NCI-H2171 (cell line): ENCODE measurements at regions not wholly inside any gene's neighbourhood (a gene's known extent, or its start where the extent isn't known, plus 50 kb on each side); places are given as distances from the start of the nearest gene placed in this dataset.

Experiments
- DNase-seq: peaks from one replicate; lab custom pipeline; 2025; lab: John Stamatoyannopoulos, UW

DNA sequence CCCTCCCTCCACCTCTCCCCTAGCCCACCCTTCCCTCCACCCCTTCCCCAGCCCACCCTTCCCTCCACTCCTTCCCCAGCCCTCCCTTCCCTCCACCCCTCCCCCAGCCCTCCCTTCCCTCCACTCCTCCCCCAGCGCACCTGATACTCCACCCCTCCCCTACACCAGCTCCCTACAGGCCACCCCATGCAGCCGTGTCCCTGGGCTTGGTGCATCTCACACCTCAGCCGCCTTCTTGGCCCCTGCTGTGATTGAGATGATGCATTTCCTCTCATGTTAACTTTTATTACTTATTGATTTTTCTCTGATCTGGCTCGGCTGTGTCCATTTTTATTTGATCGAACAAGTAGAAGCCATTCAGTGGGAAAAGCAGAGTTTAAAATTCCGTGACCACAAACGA lies 243.8 kb downstream of the MATN1 start:
- no peak for DNase-seq

DNA sequence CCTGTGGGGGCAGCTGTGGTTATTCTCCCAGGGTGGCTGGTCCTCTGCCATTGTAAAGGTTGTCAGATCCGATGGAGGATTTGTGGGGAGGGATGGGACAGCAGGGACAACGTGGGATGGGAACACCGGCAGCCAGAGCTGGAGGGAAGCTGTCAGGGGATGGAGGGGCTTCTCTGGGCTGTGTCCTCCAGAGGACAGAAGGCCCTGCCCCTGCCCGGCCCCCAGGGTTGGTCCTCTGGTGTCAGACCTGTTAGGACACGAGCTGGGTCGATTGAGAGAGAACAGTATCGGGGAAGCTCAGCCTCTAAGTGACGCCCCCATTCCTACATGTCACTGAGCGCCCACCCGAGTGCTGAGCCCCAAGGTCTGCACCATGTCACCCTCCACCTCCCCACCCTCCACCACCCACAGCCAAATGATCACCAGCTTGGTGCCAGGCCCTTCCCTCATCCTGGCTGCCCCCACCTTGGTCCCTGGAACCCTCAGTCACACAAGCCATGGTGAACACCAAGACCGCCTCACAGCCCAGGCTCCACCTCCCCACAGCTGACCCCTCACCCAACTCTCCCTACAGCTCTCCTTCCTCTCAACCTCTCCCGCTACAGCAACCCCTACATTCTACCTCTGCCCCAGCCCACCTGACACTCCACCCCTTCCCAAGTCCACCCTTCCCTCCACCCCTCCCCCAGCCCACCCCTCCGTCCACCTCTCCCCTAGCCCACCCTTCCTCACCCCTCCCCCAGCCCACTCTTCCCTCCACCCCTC lies 244.4 kb downstream of the MATN1 start:
- no peak for DNase-seq

DNA sequence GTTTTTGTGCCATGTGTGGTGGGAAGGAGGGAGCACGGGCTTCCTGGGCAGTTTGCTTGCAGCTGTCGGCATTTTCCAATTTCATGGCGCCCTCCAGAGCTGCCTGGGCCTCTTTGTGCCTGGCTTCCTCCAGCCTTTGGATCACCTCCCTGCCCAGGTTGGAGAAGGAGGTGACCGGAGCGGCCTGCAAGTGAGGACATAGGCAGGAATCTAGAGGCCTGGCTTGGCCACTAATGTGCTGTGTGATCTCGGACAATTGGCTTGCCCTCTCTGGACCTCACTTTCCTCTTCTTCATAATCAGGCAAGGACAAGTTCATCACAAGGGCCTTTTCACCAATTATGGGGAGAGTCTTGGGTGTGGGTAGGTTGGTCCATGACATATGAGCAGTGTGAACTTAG lies 245.1 kb downstream of the MATN1 start:
- DNase-seq = no peak

DNA sequence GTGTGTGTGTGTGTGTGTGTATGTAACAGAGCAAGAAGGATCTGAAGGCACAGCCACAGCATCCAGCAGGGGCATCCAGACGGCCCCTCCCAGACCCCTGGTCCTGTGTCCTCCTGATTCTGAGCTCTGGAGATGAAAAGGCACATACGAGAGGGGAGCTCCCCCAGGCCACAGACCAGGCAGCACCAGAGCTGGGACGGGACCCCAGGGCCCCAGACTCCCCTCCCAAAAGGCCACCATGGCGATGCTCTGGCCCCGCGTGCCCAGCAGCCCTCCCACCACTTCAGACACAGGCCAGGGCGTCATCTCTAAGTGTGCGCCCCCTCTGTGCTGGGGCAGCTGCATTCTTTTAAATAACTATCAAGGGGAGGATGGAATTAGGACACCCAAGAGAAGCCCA lies 245.8 kb downstream of the MATN1 start:
- no peak for DNase-seq

DNA sequence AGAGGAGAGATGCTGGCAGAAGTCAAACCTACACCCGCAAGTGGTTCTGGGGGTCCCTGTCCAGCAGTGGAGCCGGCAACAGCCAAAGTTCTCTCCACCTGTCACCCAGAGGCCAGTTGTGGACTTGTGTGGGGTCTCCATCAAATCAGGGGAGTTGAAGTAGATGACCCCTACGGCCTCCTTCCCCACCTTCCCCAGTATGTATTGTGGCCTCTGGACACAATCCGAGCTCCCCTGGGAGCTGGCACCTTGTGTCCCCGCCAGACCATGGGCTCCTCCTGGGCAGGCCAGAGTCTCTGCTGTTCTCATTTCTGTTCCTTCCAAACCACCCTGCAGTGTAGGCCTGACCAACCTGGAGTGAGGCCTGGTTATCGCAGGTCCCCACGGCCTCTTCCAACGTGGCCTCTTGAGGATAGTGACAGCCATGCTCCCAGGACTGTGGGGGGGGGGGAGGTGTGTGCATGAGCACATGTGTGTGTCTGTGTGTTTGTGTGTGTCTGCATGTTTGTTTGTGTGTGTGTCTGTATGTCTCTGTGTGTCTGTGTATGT lies 246.4 kb downstream of the MATN1 start:
- DNase-seq = no peak

DNA sequence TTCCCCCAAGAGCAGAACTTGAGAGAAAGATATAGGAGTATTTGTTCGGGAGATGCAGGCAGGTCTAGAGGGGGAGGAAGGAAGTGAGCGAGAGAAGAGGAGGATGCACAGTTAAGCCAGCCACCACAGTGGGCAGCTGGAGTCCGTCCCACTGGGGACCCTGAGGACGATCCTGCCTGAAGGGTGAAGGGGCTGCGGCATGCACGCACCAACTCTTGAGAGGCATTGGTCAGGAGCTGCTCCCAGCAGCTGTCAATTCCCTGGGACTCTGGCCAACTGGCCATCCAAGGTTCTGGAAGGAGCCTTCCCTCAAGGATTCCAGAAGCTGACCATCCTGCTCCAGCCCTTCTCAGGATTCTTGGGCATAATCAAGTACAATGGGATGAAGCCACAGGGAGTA lies 246.9 kb downstream of the MATN1 start:
- no peak for DNase-seq

DNA sequence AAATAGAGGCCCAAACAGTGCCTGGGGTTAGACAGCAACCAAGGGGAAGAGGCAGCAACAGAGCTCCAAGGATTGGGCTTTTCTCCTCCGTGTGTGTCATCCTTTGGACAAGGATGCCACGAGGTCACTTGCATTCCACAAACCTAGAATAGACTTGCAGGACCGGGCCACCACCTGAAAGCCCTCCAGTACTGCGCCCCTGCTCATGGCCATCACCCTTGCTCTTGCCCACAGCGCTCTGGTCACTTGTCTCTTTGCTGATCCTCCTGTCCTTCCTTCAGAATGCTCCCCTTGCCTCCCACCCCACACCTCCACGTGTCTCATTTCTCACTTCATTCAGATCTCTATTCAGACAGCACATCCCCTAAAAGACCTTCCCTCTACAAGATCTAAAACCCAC lies 247.4 kb downstream of the MATN1 start:
- no peak for DNase-seq

DNA sequence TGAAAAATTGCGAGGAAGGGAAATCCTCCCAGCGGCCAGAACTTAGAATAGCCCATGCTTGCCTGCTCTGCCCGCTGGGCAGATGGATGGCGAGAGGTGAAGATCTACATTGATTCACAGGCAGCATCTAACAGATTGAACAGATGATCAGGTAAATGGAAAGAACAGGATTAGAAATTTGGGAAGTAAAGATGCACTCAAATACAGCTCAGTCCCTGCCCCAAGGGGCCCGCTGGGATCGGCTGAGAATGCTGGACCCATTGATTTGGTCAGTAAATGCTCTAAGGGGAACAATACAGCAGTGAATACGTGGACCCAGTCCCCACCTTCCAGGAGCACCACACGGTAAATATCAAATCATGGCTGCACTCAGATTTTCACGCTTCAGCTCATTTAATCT lies 248.2 kb downstream of the MATN1 start:
- no peak for DNase-seq

DNA sequence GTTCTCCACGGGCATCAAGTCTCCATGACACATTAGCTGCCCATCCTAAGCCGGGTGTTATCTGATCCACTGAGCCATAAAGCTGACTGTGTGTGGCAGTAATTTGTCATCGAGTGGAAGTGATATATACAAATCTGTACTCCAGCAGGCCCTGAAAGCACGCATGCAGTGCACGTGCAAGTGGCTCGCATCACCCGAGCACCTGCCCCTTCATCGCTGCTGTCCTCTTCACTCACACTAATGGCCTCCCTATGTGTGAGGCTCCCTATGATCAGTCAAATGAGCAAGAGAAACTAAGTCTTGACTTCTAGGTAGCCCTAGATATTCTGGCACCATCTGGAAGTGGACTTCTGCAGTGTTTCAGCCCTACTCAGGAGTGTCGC lies 248.6 kb downstream of the MATN1 start:
- no peak for DNase-seq

DNA sequence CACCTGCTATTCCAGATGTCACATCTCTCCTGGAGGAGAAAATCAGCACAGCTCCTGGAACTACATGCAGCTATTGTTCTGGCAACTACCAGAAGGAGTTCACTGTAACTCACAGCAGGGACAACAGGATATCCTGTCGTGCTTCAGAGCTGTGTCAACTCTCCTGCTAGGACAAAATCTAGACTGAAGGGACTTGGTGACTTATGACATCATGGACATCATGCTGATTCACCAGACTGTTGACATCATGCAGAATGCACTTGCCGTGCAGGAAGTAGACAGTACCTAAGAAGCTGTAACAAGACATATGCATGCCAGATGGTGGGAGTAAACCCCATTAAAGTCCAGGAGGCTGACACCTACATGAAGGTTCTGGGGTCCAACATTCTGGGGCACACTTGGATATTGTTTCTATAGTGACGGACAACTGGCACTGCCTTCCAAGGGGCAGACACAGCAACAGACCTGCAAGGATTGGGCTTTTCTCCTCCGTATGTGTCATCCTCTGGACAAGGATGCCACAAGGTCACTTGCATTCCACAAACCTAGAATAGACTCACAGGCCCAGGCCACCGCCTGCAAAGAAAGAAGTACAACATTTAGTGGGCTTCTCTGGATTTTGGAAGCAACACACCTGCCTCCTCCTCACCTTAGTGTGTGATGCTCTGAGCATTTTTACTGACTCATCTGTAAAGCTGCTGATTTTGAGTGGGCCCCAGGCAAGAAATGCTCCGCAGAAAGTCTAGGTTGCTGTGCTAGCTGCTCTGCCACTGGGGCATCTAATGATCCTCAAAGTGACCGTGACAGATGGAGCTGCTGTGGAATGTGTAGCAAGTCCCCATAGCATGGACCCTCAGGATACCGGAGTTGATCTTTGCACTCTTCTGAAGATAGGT lies 249.2 kb downstream of the MATN1 start:
- DNase-seq = no peak

DNA sequence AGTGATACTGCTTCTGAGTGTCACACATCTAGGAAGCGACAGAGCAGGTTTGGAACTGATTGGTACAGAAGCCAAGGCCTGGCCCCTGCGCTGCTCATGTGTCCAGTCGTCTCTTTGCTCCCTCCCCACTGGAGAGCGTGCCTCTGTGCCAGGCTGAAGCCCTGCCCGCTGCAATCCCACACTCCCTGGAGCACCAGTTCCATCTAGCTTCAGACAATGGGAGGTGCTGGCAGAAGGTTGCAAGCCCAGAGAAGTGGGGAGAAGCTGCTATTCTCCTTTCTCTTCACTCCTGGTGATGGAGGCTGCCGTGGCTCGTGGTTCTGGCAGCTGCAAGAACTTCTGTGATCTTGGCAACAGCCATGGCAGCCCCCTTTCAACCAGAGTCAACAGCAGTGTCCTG lies 250.9 kb downstream of the MATN1 start:
- DNase-seq = no peak

DNA sequence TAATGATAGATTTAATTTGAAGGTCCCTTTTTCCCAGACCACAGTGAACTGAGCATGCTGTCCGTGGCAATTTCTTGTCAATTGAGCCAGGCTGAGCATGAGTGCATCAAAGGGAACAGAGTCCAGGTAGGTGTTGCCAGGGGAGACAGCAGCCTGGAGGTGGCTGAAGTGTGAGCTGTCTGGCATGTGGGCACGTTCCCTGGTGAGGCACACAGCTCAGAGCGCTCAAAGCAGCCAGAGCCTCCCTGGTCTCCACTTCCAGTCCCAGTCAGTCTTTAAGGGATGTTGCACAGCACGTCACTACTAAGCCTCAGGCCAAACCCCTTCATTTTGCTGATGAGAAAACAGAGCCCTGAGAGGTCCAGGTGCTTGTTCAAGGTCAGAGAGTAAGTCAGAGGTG lies 251.4 kb downstream of the MATN1 start:
- no peak for DNase-seq

DNA sequence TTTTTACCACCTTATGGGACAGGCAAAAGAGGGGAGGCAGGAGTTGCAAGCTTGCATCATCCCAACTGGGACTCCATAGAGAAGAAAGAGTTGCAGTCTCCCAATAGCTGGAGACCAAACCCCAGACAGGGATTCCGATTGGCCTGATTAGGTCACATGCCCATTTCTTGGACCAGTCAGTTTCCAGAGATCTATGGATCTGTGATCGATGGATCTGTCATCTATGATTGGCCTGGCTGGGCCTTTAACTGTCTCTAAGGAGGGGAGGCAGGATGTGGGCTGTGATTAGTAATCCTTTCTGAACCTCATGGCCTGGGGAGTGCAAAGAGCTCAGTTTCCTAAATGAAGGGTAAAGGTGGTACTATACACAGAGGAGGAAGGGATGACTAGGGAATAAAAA lies 252.1 kb downstream of the MATN1 start:
- DNase-seq = no peak

DNA sequence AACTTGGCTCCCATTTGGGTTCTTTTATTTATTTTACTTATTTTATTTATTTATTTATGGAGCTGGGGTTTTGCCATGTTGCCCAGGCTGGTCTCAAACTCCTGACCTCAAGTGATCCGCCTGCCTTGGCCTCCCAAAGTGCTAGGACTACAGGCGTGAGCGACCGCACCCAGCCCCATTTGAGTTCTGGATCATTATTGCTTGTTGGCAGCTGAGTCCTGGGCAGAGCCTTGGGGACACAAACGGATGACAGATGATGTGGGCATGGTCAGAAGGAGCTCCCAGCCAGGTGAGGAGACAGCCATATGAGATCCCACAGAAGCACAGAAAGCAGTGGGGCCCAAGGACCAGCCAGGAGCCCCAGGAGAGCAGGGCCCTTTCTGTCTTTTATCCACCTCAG lies 254.0 kb downstream of the MATN1 start:
- DNase-seq = peak; percentile 36

DNA sequence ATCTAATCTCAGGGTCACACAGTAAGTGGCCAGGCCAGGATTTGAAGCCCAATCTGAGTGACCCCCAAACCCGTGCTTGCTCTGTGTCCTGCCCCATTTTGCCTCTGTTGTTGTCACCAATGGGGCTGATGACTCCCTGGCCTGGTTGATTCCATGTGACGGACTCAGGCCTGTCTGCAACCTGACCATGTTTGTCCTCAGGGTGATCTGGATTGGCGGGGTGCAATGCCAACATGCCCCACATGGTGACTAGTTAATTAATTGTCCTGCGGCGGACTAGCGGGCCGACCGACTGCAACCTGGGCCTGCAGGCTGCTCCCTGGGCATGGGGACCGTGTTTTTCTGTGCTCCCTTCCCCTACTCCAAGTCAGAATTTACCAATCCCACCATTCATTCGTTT lies 256.3 kb downstream of the MATN1 start:
- no peak for DNase-seq

DNA sequence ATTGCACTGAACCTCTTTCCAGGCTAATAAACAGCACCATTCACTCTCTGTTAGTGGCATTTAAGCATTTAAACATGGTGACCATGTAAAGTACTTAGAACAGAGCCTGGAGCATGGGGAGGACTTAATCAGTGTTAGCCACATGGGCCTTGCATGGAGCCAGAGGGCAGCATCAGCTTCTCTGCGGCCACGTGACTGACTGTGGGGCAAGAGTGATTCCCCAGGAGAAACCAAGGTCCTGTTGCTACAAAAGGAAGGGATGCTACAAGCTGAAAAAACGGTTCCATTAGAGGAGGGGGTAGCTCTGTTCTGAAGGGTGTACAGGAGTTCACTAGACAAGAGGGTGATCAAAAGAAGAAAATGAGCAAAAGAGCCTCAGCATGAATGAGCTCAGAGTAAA lies 256.8 kb downstream of the MATN1 start:
- DNase-seq = no peak

DNA sequence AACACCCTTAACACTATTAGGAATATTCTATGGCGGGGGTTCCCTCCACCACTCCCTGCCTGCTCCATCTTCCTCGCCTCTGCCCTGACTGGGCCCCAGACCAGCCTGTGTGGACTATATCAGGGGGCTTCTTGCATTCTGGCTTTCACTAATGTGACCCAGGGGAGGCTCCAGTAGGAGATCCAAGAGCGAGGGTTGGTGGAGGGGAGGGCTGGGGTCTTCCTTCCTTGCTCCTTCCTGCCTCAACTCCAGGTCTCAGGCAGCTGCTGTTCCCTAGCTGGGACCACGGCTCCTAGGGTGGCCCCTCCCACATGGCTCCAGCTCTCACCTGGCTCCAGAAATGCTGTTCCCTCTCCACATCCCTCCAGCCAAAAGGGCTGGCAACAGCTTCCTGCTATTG lies 257.4 kb downstream of the MATN1 start:
- no peak for DNase-seq

DNA sequence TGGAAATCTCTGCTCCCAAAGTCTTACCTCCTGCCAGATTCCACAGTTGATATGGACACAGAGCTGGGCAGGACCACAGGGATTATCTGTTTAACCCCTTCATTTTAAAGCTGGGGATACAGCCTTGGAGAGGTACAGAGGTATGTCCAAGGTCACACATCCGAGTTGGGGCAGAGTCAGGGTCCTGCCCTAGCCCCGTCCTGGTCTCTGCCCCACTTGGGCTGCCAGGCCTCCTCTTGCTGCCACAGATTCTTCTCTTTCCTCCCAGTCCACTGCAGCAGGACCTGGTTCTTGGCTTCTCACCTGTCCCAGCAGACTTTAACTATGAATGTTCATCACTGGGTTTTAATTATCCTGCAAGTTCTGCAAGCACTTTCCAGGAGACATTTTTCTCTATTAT lies 258.3 kb downstream of the MATN1 start:
- no peak for DNase-seq

DNA sequence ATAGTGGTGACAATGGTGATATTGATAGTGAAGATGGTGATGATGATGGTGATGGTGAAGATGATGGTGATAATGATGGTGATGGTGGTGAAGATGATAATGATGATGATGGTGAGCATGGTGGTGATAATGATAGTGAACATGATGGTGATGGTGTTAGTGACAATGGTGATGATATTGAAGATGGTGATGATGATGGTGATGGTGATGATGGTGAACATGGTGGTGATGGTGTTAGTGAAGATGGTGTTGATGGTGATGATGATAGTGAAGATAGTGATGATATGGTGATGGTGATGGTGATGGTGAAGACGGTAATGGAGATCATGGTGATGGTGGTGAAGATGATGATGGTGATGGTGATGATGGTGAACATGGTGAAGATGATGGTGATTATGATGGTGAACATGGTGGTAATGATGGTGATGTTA lies 259.2 kb downstream of the MATN1 start:
- no peak for DNase-seq

DNA sequence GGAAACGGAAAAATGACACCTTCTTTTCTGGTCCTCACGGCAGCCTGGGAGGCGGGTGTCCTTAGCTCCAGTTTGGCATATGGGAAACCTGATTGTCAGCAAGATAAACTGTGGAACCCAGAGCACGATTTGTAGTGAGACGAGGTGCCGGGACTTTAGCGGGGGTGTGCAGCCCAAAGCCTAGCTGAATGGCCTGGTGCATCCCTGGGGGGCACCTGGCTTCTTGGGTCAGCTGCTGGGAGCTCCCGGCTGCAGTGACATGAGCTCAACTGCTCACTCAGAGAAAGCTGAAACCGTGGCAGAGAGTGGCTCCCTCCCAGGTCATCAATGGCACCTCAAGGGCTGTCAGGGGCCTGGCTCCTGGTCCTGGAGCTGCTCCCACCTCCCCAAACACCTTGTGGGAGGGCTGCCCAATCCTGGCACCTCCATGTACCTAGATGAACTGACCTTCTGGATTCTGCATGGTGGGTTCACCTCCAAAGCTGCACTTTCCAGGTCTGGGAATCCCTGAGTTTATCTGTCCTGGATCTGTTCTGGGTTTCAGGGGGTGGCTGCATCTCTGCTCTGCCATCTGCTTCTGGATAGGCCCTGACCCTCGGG lies 260.5 kb downstream of the MATN1 start:
- DNase-seq = no peak

DNA sequence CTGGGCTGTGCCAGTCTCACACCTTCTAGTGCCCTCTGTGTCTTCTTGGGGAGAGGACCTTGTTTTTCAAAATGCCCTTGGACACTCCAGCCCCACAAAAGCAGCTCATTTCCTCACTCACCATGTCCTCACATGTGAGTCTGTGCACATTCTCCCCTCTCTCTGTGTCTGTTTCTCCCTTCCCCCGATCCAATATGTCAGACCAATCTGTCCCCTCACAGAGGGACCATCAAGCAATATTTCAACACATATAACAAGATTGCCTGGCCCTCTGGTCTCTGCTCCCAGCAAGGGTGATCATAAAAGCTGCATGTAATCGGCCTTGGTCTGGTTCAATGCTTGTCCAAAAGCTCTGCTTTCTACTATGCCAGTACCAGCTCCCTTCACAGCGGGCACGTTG lies 261.2 kb downstream of the MATN1 start:
- DNase-seq = no peak

DNA sequence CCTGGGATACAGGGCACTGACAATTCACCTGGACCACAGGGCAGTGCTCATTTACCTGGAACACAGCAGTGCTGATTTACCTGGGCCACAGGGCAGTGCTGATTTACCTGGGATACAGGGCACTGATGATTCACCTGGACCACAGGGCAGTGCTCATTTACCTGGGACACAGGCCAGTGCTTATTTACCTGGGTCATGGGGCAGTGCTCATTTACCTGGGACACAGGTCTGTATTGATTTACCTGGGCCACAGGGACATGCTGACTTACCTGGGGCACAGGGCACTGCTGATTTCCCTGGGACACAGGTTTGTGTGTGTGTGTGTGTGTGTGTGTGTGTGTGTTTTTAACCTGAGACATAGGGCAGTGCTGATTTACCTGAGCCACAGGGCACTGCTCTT lies 261.7 kb downstream of the MATN1 start:
- DNase-seq = no peak

DNA sequence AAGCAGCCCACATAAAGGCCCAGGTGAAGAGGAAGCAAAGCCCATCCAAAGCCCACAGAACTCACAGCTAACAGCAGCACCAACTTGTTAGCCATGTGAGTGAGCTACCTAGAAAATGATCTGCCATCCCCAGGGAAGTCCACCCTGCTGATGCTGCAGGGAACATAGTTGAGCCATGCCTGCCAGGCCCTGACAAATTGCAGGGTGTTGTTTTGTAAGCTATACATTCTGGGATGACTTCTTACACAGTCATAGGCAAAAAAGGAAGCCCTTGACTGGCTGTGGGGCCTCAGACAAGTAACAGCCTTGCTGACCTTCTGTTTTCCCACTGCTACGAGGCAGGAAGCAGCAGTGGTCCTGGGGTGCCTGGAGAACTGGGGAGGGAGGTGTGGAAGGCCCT lies 262.7 kb downstream of the MATN1 start:
- DNase-seq = no peak
